Spleen (tissue), 11 donors: ENCODE measurements at regions not wholly inside any gene's neighbourhood (a gene's known extent, or its start where the extent isn't known, plus 50 kb on each side); places are given as distances from the start of the nearest gene placed in this dataset.

Experiments
- DNase-seq: peaks from one replicate; pipeline ENCODE4 v3.0.0-alpha.2; 2020
- H3K27ac ChIP-seq, 8 donors: fragments of 200-600 bp; sonication (generic) in 7 of 8; 1 replicate in 4 of 8; 2 replicates in 4 of 8; pipeline versions ENCODE4 v1.5.0 to v1.8.0; 2016 to 2021; ENCODE audit warnings: inconsistent platforms in 4 of 8, mild to moderate bottlenecking in 4 of 8, moderate library complexity in 1 of 8
- H3K27me3 ChIP-seq, 7 donors: fragments of 200-600 bp; sonication (generic) in 6 of 7; replicated peaks in 1 of 7; 1 replicate in 4 of 7; 2 replicates in 3 of 7; pipeline versions ENCODE4 v1.5.0 to v1.8.0; 2016 to 2021; ENCODE audit warnings: inconsistent platforms in 3 of 7, mild to moderate bottlenecking in 1 of 7
- H3K36me3 ChIP-seq, 6 donors: fragments of 200-600 bp; sonication (generic) in 5 of 6; 1 replicate in 4 of 6; 2 replicates in 2 of 6; pipeline versions ENCODE4 v1.5.0 to v1.8.0; 2016 to 2021; ENCODE audit warnings: inconsistent platforms in 2 of 6
- H3K4me1 ChIP-seq, 6 donors: fragments of 200-600 bp; sonication (generic) in 5 of 6; 1 replicate in 3 of 6; 2 replicates in 3 of 6; pipeline versions ENCODE4 v1.5.0 to v1.8.0; 2016 to 2021; ENCODE audit warnings: inconsistent platforms in 3 of 6
- H3K4me3 ChIP-seq, 8 donors: fragments of 200-600 bp; sonication (generic) in 7 of 8; 1 replicate in 4 of 8; 2 replicates in 4 of 8; pipeline versions ENCODE4 v1.5.0 to v1.8.0; 2016 to 2021; ENCODE audit warnings: inconsistent platforms in 4 of 8, mild to moderate bottlenecking in 4 of 8, moderate library complexity in 2 of 8
- H3K9me3 ChIP-seq, 8 donors: fragments of 200-600 bp; sonication (generic) in 7 of 8; 1 replicate in 4 of 8; 2 replicates in 4 of 8; pipeline versions ENCODE4 v1.5.0 to v1.8.0; 2016 to 2021; ENCODE audit warnings: inconsistent platforms in 4 of 8
- POLR2A ChIP-seq, 3 donors: fragments of 450-650 bp; IDR thresholded peaks; one replicate each; pipeline ENCODE4 v1.5.1; 2017; ENCODE audit warnings: antibody characterized with exemption in 3 of 3, mild to moderate bottlenecking in 1 of 3
- POLR2AphosphoS5 ChIP-seq, 3 donors: sonication (generic); formaldehyde crosslinking; IDR thresholded peaks; one replicate each; pipeline ENCODE4 v1.5.1; 2017; ENCODE audit warnings: antibody characterized with exemption in 3 of 3
- WGBS, 5 donors: extraction: QIAGEN DNeasy Blood & Tissue Kit in 3 of 5; methylation state at CpG; one replicate each; pipeline versions ENCODE4 v1.1.5 to v1.1.7; 2013 to 2018; 5-methylcytosine and 5-hydroxymethylcytosine counted together
- intact Hi-C: fragments of 100-400 bp; cut with DNase I; formaldehyde crosslinking; loops from one replicate; pipeline ENCODE4 v1.15.0; 2023; ENCODE audit warnings: low total_unique reads
- TF ChIP-seq, protein P1 (sequence below), 11 experiments: fragments of 200-600 bp in 7 of 11; fragments of 450-650 bp in 4 of 11; sonication (generic) in 4 of 11; IDR thresholded peaks in 8 of 11; conservative IDR thresholded peaks in 3 of 11; 1 replicate in 7 of 11; 2 replicates in 4 of 11; pipeline versions ENCODE4 v1.4.0 to v1.8.0; 2016 to 2021; ENCODE audit warnings: antibody characterized with exemption in 11 of 11, inconsistent platforms in 4 of 11, mild to moderate bottlenecking in 1 of 11
- donor health status: healthy with polysubstance abuse.
- donor health status: DM: no; HTN: no; CAD: no; lungs with moderate emphysema.
- donor health status: DM: no; HTN: no; CAD: no.
- donor health status: Bipolar disorder and iron deficiency.
- donor health status: healthy.
- donor health status: DM: no; HTN: no; CAD: no.
- donor health status: DM: yes; HTN: yes; CAD: no.

DNA sequence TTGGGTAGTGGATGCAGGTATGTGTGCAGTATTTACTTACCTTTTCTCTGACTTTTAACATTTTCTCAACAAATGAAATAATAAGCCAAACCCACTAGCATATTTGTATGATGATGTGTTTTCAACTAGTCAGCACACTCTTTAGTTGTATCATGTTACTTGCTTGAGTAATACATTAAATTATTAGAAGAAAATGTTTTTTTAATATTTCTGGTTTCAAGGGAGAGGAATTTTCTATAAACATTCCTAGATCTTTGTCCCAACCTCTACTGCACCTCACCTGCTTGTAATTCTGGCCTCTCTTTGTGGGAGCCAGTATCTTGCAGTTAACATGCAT, 161.8 kb upstream of the CBLB start:
- Histone ChIP-seq H3K27me3 (no peaks in the 10 kb centered on the region), H3K36me3 (no peaks in the 10 kb centered on the region), H3K27ac (no peak overlapping the region), H3K4me1 (no peaks in the 10 kb centered on the region), H3K4me3 (no peak overlapping the region), H3K9me3 (no peaks in the 10 kb centered on the region)
- TF ChIP-seq POLR2AphosphoS5 (IDR thresholded peaks at IDR 0.05) = no peak
- TF ChIP-seq, protein P1, sequence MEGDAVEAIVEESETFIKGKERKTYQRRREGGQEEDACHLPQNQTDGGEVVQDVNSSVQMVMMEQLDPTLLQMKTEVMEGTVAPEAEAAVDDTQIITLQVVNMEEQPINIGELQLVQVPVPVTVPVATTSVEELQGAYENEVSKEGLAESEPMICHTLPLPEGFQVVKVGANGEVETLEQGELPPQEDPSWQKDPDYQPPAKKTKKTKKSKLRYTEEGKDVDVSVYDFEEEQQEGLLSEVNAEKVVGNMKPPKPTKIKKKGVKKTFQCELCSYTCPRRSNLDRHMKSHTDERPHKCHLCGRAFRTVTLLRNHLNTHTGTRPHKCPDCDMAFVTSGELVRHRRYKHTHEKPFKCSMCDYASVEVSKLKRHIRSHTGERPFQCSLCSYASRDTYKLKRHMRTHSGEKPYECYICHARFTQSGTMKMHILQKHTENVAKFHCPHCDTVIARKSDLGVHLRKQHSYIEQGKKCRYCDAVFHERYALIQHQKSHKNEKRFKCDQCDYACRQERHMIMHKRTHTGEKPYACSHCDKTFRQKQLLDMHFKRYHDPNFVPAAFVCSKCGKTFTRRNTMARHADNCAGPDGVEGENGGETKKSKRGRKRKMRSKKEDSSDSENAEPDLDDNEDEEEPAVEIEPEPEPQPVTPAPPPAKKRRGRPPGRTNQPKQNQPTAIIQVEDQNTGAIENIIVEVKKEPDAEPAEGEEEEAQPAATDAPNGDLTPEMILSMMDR (IDR thresholded peaks at IDR 0.05 in 8 of 11, conservative IDR thresholded peaks at IDR 0.05 in 3 of 11) = no peak
- TF ChIP-seq POLR2A (IDR thresholded peaks at IDR 0.05) = no peak
- DNase-seq = no peak
- intact Hi-C loops = no loop called here

GRCh38 chr3:106032479-106032878, 163.7 kb upstream of the CBLB start:
- Histone ChIP-seq H3K36me3 (no peaks in the 10 kb centered on the region), H3K27me3 (no peaks in the 10 kb centered on the region), H3K4me1 (no peaks in the 10 kb centered on the region), H3K9me3 (no peaks in the 10 kb centered on the region), H3K4me3 (no peak overlapping the region), H3K27ac (no peak overlapping the region)
- DNase-seq = no peak
- WGBS, 5 donors = 91 to 95% (median 92%) methylated on average over 2 of the region's 2 CpGs
- intact Hi-C loops = no loop called here
- TF ChIP-seq POLR2A (IDR thresholded peaks at IDR 0.05) = no peak
- TF ChIP-seq, protein P1 (IDR thresholded peaks at IDR 0.05 in 8 of 11, conservative IDR thresholded peaks at IDR 0.05 in 3 of 11) = no peak
- no peak for TF ChIP-seq POLR2AphosphoS5 (IDR thresholded peaks at IDR 0.05)

DNA sequence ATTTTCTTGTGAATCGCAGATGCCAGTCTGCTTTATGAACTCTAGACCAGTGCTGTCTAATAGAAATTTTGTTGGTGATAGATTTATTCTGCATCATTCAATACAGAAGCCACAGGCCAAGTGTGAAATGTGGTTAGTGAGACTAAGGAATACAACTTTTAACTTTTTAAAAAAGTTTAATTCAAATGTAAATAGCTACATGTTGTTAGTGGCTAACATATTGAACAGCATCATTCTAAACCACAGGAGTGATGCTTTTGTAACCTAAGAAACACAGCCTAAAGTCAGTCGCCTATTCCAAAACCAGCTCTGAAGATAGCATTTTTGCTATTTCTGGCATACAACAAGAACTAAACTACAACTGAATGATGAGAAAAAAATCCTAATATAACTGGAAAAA, 164.8 kb upstream of the CBLB start:
- Histone ChIP-seq H3K4me1 (no peaks in the 10 kb centered on the region), H3K4me3 (no peak overlapping the region), H3K36me3 (no peaks in the 10 kb centered on the region), H3K27me3 (no peaks in the 10 kb centered on the region), H3K9me3 (peaks cover 0 to 4% (median 0%) of the 10 kb centered on the region in 8 donors), H3K27ac (no peak overlapping the region)
- no peak for DNase-seq
- intact Hi-C loops = no loop called here
- WGBS, 5 donors = 89 to 95% (median 92%) methylated on average over 2 of the region's 2 CpGs
- TF ChIP-seq POLR2AphosphoS5 (IDR thresholded peaks at IDR 0.05) = no peak
- no peak for TF ChIP-seq POLR2A (IDR thresholded peaks at IDR 0.05)
- TF ChIP-seq, protein P1 (IDR thresholded peaks at IDR 0.05 in 8 of 11, conservative IDR thresholded peaks at IDR 0.05 in 3 of 11) = no peak

GRCh38 chr3:106034313-106034712, 165.5 kb upstream of the CBLB start:
- H3K4me3 ChIP-seq = no peak overlapping the region
- 80 to 92% (median 87%) methylated on average over 2 of the region's 2 CpGs for WGBS, 5 donors
- intact Hi-C loops = no loop called here

More at GRCh38 chr3:106034313-106034712, 165.5 kb upstream of the CBLB start:
- Histone ChIP-seq H3K27ac (no peak overlapping the region), H3K4me1 (no peaks in the 10 kb centered on the region), H3K27me3 (no peaks in the 10 kb centered on the region), H3K9me3 (peaks cover 0 to 10% (median 2%) of the 10 kb centered on the region in 8 donors), H3K36me3 (no peaks in the 10 kb centered on the region)
- no peak for DNase-seq
- TF ChIP-seq POLR2A (IDR thresholded peaks at IDR 0.05) (no peak), POLR2AphosphoS5 (IDR thresholded peaks at IDR 0.05) (no peak)
- TF ChIP-seq, protein P1 (IDR thresholded peaks at IDR 0.05 in 8 of 11, conservative IDR thresholded peaks at IDR 0.05 in 3 of 11) = no peak
